Esophagus squamous epithelium (tissue), 4 donors: ENCODE measurements at regions not wholly inside any gene's neighbourhood (a gene's known extent, or its start where the extent isn't known, plus 50 kb on each side); places are given as distances from the start of the nearest gene placed in this dataset.

ENCODE experiments used
- POLR2A ChIP-seq, 4 donors: fragments of 450-650 bp; IDR thresholded peaks; one replicate each; pipeline ENCODE4 v1.6.1; 2017; ENCODE audit warnings: antibody characterized with exemption in 4 of 4, mild to moderate bottlenecking in 4 of 4, moderate library complexity in 3 of 4
- TF ChIP-seq, protein P1 (sequence below), 6 experiments: fragments of 450-650 bp in 4 of 6; fragments of 200-600 bp in 2 of 6; sonication (generic) in 2 of 6; IDR thresholded peaks; one replicate each; pipeline ENCODE4 v1.5.1; 2016 to 2019; ENCODE audit warnings: antibody characterized with exemption in 6 of 6, mild to moderate bottlenecking in 4 of 6, moderate library complexity in 4 of 6

DNA sequence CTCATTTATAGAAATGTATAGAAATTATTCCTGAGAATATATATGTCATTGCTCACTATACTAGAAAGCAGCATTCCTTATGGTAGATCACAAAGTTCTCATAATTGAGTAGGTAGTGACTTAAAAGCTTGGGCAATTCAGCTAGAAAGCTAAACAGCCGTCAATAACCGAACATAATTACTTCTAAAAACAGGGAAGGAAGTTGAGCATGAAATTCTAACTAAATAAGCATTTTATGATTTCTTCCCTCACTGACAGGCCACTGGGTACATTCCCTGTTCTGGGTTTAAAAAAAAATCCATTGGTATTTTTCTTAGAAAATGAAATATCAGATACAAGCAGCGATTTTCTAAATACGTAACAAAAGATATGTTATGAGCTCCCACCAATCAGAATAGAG, 91.1 kb upstream of the DAB2 start:
- TF ChIP-seq, protein P1, sequence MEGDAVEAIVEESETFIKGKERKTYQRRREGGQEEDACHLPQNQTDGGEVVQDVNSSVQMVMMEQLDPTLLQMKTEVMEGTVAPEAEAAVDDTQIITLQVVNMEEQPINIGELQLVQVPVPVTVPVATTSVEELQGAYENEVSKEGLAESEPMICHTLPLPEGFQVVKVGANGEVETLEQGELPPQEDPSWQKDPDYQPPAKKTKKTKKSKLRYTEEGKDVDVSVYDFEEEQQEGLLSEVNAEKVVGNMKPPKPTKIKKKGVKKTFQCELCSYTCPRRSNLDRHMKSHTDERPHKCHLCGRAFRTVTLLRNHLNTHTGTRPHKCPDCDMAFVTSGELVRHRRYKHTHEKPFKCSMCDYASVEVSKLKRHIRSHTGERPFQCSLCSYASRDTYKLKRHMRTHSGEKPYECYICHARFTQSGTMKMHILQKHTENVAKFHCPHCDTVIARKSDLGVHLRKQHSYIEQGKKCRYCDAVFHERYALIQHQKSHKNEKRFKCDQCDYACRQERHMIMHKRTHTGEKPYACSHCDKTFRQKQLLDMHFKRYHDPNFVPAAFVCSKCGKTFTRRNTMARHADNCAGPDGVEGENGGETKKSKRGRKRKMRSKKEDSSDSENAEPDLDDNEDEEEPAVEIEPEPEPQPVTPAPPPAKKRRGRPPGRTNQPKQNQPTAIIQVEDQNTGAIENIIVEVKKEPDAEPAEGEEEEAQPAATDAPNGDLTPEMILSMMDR (IDR thresholded peaks at IDR 0.05) = no peak
- TF ChIP-seq POLR2A (IDR thresholded peaks at IDR 0.05) = no peak
